HG02759 (cell line): ENCODE measurements at regions not wholly inside any gene's neighbourhood (a gene's known extent, or its start where the extent isn't known, plus 50 kb on each side); places are given as distances from the start of the nearest gene placed in this dataset.

ENCODE experiments used
- ATAC-seq: cut with Tn5 transposase; IDR thresholded peaks from one replicate; pipeline ENCODE4 v1.9.1; 2021; ENCODE audit warnings: mild to moderate bottlenecking, moderate library complexity; ENCODE audit not compliant: unreplicated experiment

- ATAC-seq, result no peak
Observed at GRCh38 chr4:124903995-124904722, 191.6 kb upstream of the ANKRD50 start.

GRCh38 chr4:124902001-124902515 is 189.5 kb upstream of the ANKRD50 start:
- no peak for ATAC-seq

DNA sequence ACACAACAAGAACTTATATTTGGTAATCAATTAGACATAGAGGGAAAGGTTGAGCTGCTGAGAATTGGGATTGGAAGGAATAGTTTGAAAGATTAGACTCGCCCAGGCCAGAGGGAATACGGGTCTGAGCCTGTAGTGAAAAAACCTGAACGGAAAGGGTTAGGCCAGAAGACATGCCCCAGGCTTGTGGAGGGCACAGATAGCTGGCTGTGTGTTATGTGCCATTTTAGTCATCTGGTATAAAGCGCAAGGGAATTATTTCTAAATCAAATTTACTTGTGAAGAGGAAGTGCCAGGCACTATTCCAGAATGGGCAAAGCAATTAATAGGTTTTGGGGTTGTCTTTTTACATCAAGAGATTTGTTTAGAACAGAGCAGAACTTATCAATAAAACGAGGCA is 187.5 kb upstream of the ANKRD50 start:
- ATAC-seq, result no peak

- ATAC-seq, result no peak
Observed at GRCh38 chr4:124890522-124890921, 178.0 kb upstream of the ANKRD50 start.

- no peak for ATAC-seq
Observed at GRCh38 chr4:124887739-124888138, 175.2 kb upstream of the ANKRD50 start.

GRCh38 chr4:124884316-124884715 is 171.8 kb upstream of the ANKRD50 start:
- no peak for ATAC-seq

- no peak for ATAC-seq
Observed at GRCh38 chr4:124883632-124884031, 171.1 kb upstream of the ANKRD50 start.

DNA sequence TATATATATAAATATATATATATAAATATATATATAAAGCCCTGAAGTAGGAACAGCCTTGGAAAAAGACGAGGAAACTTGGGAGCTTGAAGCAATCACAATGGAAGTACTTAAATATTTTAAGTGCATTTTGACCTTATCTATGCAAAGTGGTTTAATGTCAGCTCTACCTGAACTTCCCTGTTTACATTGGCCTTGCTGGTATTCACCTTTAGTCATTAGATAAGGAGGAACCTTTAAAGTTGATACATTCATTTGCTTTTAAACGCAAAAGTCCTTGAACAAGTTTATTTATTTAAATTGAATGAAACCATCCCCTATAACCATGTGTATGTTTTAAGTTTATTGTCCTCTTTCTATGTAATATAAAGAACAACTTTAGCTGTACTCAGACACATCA is 166.7 kb upstream of the ANKRD50 start:
- no peak for ATAC-seq

DNA sequence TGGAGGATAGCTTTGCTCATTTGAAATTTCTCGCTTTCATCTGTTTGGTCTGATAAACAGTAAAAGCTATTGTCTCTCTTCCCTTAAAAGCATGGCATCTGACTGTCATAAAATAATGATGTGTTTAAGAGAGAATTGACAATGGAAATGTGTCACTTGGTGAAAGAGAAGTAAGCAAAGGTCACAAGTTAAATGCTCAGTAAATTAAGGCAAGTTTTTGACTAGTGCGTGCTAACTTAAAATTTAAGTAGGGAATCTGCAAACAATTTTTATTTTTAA is 161.6 kb upstream of the ANKRD50 start:
- ATAC-seq, result no peak

DNA sequence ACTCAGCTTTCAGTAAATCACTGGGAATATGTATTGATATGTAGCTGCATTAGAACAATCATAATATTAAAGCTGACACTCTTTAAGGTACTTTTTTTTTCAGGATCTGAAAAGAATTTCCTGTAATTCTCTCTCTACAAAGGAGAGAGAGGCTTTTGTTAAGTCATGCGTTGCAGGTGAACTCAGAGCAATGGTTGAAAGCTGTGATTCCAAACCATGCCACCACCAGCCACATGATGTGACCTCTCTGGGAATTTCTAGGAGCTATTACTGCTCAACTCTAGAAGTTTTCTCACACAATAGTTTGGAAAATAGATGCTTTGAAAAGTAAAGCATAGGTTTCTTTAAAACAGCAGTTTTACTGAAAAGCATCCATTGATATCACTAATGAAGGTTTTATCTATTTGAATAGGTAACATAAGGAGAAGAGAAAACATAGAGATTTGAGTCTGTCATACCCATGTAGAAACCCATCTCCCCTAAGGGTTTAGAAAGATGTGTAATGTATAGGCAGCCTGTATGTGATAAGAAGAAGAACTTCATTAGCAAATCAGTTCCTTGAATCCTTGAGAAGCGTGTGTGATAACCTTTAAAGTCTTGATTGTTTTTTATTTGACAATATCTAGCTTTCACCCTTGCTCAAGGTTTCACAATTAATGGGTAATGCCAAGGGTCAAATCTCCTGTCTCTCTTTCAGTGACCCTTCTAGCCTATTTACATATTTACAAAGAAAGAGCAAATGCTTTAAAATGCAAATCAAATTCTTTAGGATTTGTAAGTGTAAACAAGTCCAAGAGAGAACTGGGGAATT is 161.0 kb upstream of the ANKRD50 start:
- no peak for ATAC-seq

- no peak for ATAC-seq
Observed at GRCh38 chr4:124872659-124873058, 160.1 kb upstream of the ANKRD50 start.

- ATAC-seq, result no peak
Observed at GRCh38 chr4:124869961-124870495, 157.5 kb upstream of the ANKRD50 start.

DNA sequence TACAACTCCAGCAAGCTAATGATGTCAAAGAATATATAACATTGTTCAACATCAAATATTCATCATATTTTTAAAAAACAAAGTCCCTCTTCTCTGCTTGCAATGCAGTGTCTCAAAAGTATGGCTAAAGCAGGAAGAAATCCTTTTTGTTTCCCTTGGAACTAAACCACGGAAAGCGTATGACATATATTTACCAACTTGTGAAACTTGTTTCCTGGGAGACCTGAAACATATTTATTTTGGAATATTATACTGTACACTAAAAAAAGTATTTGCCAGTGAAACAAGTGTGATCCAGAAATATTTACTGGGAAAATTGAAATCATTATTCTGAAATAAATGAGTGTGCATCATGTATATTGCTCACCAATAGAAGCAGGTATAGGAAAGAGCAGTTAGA is 156.0 kb upstream of the ANKRD50 start:
- no peak for ATAC-seq

DNA sequence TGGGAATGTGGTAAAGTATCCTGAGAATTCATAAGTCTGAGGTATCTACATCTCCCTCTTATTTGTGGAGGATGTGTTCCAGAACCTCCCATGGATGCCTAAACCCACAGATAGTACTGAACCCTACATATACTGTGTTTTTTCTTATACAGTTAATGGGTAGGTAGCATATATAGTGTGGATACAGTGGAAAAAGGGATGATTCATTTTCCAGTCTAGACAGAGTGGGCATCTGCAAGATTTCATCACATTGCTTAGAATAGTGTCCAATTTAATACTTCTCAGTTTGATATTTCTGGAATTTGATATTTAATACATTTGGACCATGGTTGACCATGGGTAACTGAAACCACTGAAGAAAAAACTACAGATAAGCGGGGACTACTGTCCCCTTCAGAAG is 155.0 kb upstream of the ANKRD50 start:
- ATAC-seq, result no peak

DNA sequence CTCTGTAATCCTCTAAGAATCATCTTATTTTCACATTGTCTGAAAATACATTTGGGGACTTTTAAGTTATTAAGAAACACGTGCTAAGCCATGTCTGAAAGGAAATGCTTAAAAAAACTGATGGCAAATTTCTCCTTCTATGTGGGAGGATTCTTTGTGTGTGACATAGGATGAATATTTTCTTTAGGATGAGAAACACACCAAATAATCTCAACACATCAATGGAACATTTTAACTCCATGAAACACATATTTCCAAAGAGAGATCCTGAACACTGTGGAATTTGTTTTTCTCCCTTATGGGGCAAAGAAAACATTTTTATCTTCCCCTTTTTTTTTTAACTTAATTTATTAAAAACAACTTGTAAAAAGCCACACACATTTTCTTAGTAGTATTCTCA is 153.8 kb upstream of the ANKRD50 start:
- ATAC-seq, result no peak

DNA sequence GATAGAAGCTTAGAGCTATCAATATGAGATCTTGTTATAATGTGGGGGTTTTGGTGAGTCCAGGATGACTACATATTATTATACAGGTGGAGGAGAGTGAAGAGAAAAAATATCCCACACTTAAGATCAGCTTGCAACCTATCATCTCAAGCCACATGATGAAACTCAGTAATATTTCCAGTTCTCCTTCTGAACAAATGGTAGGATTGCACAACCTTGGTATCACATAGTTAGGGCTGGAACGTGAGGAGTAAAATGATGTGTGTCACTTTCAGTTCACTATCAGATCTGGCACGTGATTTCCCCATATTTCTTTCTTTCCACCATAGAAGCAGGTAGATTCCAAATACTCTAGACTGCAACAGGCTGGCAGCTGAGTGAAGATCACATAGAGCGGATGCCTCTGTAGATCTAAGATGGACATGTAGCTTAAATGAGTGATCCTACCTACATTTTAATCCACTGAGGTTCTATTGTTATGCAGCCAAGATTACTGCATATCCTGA is 150.6 kb upstream of the ANKRD50 start:
- no peak for ATAC-seq

- ATAC-seq, result no peak
Observed at GRCh38 chr4:124862261-124862660, 149.7 kb upstream of the ANKRD50 start.

DNA sequence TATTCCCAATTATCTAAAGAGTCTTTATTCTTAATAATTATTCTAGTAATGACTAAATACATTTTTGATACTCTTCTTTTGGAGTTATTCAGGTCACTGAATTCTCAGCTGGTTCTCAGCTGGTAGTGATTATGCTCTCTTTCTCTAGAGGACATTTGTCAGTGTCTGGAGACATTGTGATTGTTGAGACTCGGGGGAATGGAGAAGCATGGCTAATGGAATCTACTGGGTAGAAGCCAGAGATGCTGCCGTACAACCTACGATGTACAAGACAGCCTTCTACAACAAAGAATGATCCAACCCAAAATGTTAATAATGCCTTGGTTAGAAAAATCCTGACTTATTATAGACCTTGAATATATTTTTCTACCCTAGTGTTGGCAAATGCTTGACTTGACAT is 149.2 kb upstream of the ANKRD50 start:
- no peak for ATAC-seq

- ATAC-seq, result peak; percentile 75
Observed at GRCh38 chr4:124854968-124855367, 142.4 kb upstream of the ANKRD50 start.

GRCh38 chr4:124851741-124852140 is 139.2 kb upstream of the ANKRD50 start:
- ATAC-seq, result no peak

DNA sequence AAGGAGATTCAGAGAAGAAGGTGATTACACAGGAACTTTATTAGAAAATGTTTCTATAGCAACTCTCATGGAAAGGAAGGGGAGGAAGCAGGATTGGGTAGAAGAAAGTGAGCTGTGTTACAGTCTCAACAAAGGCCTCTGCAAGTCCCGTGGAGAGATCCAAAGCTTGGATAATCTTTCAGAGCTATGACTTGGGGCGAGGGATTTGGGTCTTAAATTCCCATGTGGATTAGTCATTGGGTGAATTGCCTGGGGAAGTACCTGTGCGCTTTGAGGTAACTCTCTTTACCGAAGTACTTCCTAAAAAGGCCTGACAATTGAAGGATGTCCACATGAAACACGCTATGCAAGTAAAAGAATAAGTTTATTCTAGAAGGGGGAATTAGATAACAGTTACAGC is 133.8 kb upstream of the ANKRD50 start:
- ATAC-seq, result no peak

- no peak for ATAC-seq
Observed at GRCh38 chr4:124839786-124840390, 127.4 kb upstream of the ANKRD50 start.
